ENCODE measurements at regions not wholly inside any gene's neighbourhood (a gene's known extent, or its start where the extent isn't known, plus 50 kb on each side); places are given as distances from the start of the nearest gene placed in this dataset.

DNA sequence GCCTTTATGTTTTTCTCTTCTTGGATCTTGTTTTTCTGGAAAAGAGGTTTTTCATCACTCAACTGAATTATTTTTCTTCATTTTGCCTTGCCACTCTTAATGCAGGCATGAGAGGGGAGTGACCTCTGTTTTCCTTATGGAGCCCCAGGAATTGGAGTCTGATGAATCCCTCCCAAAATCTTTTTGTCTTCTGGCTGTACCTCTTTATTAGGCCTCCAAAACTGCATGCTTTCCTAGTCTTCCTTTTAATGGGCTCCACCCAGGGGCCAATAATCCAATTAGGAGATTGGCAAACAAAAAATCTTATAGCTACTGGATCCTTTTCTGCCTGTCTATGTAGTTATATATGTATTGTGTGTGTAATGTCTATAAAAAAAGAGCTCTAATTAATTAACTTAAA, 192.4 kb upstream of the PEX5L start:
- TF ChIP-seq, protein P1, sequence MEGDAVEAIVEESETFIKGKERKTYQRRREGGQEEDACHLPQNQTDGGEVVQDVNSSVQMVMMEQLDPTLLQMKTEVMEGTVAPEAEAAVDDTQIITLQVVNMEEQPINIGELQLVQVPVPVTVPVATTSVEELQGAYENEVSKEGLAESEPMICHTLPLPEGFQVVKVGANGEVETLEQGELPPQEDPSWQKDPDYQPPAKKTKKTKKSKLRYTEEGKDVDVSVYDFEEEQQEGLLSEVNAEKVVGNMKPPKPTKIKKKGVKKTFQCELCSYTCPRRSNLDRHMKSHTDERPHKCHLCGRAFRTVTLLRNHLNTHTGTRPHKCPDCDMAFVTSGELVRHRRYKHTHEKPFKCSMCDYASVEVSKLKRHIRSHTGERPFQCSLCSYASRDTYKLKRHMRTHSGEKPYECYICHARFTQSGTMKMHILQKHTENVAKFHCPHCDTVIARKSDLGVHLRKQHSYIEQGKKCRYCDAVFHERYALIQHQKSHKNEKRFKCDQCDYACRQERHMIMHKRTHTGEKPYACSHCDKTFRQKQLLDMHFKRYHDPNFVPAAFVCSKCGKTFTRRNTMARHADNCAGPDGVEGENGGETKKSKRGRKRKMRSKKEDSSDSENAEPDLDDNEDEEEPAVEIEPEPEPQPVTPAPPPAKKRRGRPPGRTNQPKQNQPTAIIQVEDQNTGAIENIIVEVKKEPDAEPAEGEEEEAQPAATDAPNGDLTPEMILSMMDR (conservative IDR thresholded peaks at IDR 0.05; ENCODE audit: low read depth, low read length) = no peak
- no peak for TF ChIP-seq EZH2 (IDR thresholded peaks at IDR 0.05; ENCODE audit: borderline replicate concordance, low read depth, low read length, poor library complexity, severe bottlenecking)
